Uterus (tissue), 3 donors: ENCODE measurements at regions not wholly inside any gene's neighbourhood (a gene's known extent, or its start where the extent isn't known, plus 50 kb on each side); places are given as distances from the start of the nearest gene placed in this dataset.

Source experiments
- DNase-seq, 2 donors: peaks; one replicate each; pipeline ENCODE4 v3.0.0-alpha.2; 2019 to 2020
- H3K27ac ChIP-seq, 2 donors: fragments of 200-600 bp; sonication (generic); 1 replicate in 1 of 2; 2 replicates in 1 of 2; pipeline ENCODE4 v1.5.1; 2016 to 2018
- H3K27me3 ChIP-seq, 2 donors: fragments of 200-600 bp; sonication (generic); one replicate each; pipeline ENCODE4 v1.5.1; 2018 to 2019; ENCODE audit warnings: control low read depth in 1 of 2
- H3K36me3 ChIP-seq, 2 donors: fragments of 200-600 bp; sonication (generic); one replicate each; pipeline ENCODE4 v1.5.1; 2019; ENCODE audit warnings: control low read depth in 1 of 2
- H3K4me1 ChIP-seq, 2 donors: fragments of 200-600 bp; sonication (generic); one replicate each; pipeline ENCODE4 v1.5.1; 2018 to 2019; ENCODE audit warnings: control low read depth in 1 of 2
- H3K4me3 ChIP-seq, 2 donors: fragments of 200-600 bp; sonication (generic); 1 replicate in 1 of 2; 2 replicates in 1 of 2; pipeline ENCODE4 v1.5.1; 2018 to 2019; ENCODE audit warnings: mild to moderate bottlenecking in 1 of 2
- H3K9me3 ChIP-seq, 2 donors: fragments of 200-600 bp; sonication (generic); one replicate each; pipeline ENCODE4 v1.5.1; 2019; ENCODE audit warnings: control low read depth in 1 of 2
- POLR2A ChIP-seq, 2 donors: fragments of 450-650 bp; IDR thresholded peaks; one replicate each; pipeline ENCODE4 v1.6.1; 2016; ENCODE audit warnings: antibody characterized with exemption in 2 of 2, mild to moderate bottlenecking in 1 of 2, moderate library complexity in 1 of 2
- intact Hi-C: fragments of 100-400 bp; cut with DNase I; formaldehyde crosslinking; loops from one replicate; pipeline ENCODE4 v1.15.1; 2023; ENCODE audit warnings: low total_unique reads
- TF ChIP-seq, protein P1 (sequence below), 4 experiments: fragments of 200-600 bp in 2 of 4; fragments of 450-650 bp in 2 of 4; sonication (generic) in 2 of 4; IDR thresholded peaks; one replicate each; pipeline ENCODE4 v1.5.1; 2016 to 2019; ENCODE audit warnings: antibody characterized with exemption in 4 of 4, mild to moderate bottlenecking in 2 of 4, moderate library complexity in 1 of 4
- donor health status: DM: yes; HTN: yes; CAD: no.

DNA sequence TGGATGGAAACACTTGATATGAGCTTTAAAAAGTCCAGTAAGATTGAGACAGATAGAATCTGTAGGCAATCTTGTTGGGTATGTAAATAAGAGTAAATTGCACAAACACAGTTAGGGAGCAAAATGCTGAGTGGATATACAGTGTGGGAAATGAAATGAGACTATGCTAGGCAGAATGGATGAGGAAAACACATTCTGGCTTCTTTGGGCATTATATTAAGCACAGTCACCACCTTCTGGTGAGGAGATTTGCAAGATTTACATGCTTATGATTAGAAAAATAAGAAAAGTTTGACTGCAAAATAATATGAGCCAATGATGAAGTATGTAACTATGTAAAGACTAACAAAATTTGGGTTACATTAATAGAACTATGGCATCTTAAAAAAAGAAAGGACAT is 2165.0 kb upstream of the CELF4 start:
- DNase-seq, result no peak
- no peaks in the 10 kb centered on the region for H3K4me1 ChIP-seq
- no peaks in the 10 kb centered on the region for H3K27me3 ChIP-seq
- H3K4me3 ChIP-seq, result no peak overlapping the region
- H3K27ac ChIP-seq, result no peak overlapping the region
- no peaks in the 10 kb centered on the region for H3K9me3 ChIP-seq
- TF ChIP-seq POLR2A (IDR thresholded peaks at IDR 0.05), result no peak
- TF ChIP-seq, protein P1, sequence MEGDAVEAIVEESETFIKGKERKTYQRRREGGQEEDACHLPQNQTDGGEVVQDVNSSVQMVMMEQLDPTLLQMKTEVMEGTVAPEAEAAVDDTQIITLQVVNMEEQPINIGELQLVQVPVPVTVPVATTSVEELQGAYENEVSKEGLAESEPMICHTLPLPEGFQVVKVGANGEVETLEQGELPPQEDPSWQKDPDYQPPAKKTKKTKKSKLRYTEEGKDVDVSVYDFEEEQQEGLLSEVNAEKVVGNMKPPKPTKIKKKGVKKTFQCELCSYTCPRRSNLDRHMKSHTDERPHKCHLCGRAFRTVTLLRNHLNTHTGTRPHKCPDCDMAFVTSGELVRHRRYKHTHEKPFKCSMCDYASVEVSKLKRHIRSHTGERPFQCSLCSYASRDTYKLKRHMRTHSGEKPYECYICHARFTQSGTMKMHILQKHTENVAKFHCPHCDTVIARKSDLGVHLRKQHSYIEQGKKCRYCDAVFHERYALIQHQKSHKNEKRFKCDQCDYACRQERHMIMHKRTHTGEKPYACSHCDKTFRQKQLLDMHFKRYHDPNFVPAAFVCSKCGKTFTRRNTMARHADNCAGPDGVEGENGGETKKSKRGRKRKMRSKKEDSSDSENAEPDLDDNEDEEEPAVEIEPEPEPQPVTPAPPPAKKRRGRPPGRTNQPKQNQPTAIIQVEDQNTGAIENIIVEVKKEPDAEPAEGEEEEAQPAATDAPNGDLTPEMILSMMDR (IDR thresholded peaks at IDR 0.05), result no peak
- H3K36me3 ChIP-seq, result no peaks in the 10 kb centered on the region
- intact Hi-C loops, result no loop called here

DNA sequence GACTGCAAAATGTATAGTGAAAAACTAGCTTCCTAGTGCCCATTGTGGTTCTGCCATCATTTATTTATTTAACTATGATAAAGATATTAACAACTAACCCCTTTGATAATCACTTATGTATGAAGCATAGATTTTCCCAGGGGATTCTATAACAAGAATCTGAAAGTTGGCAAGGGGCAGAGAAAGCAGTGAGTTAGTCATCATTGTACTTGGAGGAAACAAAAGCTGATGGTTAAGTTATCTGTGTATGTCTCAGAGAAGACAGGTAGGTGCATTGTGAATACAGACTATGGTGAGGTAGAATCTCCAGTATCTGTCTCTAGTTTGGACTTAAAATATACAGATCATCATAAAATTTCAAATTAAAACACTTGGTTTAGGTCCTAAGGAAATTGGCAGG is 2159.1 kb upstream of the CELF4 start:
- TF ChIP-seq, protein P1 (IDR thresholded peaks at IDR 0.05), result no peak
- no peak for TF ChIP-seq POLR2A (IDR thresholded peaks at IDR 0.05)
- H3K4me3 ChIP-seq, result no peak overlapping the region
- H3K36me3 ChIP-seq, result no peaks in the 10 kb centered on the region
- H3K4me1 ChIP-seq, result no peaks in the 10 kb centered on the region
- intact Hi-C loops, result no loop called here
- H3K9me3 ChIP-seq, result no peaks in the 10 kb centered on the region
- H3K27ac ChIP-seq, result no peak overlapping the region
- no peak for DNase-seq
- no peaks in the 10 kb centered on the region for H3K27me3 ChIP-seq

DNA sequence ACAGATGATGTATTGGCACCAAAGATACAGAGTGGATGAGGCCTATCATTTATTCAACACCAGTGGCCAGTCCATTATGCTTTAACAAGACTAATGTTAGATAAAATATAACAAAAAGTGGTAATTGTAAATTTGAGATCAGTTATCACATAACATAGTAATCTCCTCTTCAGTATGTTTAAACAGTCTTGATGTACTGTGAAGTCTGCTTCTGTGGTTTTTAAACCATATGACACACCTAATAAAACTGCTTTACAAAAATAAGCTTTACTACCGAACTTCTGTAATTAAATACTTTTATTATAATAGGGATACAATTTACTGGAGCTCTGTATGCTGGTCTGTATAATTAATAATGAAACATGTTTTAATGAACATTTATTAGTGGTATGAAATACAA is 2156.1 kb upstream of the CELF4 start:
- intact Hi-C loops, result no loop called here
- TF ChIP-seq, protein P1 (IDR thresholded peaks at IDR 0.05), result no peak
- no peaks in the 10 kb centered on the region for H3K4me1 ChIP-seq
- no peak for DNase-seq
- no peak overlapping the region for H3K4me3 ChIP-seq
- H3K27ac ChIP-seq, result no peak overlapping the region
- no peaks in the 10 kb centered on the region for H3K36me3 ChIP-seq
- H3K27me3 ChIP-seq, result no peaks in the 10 kb centered on the region
- H3K9me3 ChIP-seq, result no peaks in the 10 kb centered on the region

DNA sequence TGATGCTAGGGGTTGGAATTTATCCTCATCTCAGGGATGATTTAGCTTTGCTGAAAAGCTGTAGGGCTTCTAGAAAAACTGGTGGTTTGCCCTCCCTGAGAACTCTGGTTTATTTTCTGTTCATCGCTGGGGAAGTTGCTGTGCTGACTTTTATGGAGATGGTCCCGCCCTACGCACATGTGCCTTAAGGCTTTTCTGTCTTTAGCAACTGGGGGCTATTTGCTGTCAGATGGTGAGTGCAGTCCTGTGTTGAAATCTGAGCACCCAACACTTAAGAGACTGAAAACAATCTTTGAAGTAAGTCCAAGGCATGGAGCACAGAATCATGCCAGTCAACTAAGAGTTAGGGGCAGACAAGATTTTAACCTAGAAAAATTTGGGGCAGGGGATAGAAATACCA is 2148.4 kb upstream of the CELF4 start:
- H3K9me3 ChIP-seq, result no peaks in the 10 kb centered on the region
- TF ChIP-seq POLR2A (IDR thresholded peaks at IDR 0.05), result no peak
- TF ChIP-seq, protein P1 (IDR thresholded peaks at IDR 0.05), result no peak
- no peak overlapping the region for H3K4me3 ChIP-seq
- no peak for DNase-seq
- no peaks in the 10 kb centered on the region for H3K4me1 ChIP-seq
- no peaks in the 10 kb centered on the region for H3K27me3 ChIP-seq
- H3K36me3 ChIP-seq, result no peaks in the 10 kb centered on the region
- intact Hi-C loops, result no loop called here
- H3K27ac ChIP-seq, result no peak overlapping the region

DNA sequence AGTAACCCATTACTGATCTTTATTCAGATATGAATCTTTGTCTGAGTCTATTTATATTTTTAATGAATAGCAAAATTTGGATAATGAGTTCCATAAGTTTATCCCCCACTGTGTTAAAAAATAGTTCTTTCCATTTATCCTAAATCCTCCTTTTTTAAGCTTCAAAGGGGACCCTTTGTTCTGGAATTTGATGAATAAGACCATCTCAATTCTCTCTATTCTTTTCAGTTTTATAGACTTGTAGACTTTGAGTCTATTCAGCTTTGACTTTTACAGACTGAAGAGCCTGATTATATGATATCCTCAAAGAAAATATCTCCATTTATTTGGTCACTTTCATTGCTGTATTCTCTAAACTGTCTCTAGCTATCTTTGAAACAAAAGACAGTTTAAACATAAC is 2146.1 kb upstream of the CELF4 start:
- no peak overlapping the region for H3K27ac ChIP-seq
- TF ChIP-seq POLR2A (IDR thresholded peaks at IDR 0.05), result no peak
- TF ChIP-seq, protein P1 (IDR thresholded peaks at IDR 0.05), result no peak

More for the DNA sequence above, 2146.1 kb upstream of the CELF4 start:
- intact Hi-C loops, result no loop called here
- no peaks in the 10 kb centered on the region for H3K36me3 ChIP-seq
- no peaks in the 10 kb centered on the region for H3K4me1 ChIP-seq
- H3K27me3 ChIP-seq, result no peaks in the 10 kb centered on the region
- no peak overlapping the region for H3K4me3 ChIP-seq
- H3K9me3 ChIP-seq, result no peaks in the 10 kb centered on the region
- no peak for DNase-seq
